ENCODE measurements at regions not wholly inside any gene's neighbourhood (a gene's known extent, or its start where the extent isn't known, plus 50 kb on each side); places are given as distances from the start of the nearest gene placed in this dataset.

- TF ChIP-seq CSRNP3 (CRISPR knock-in tag; IDR thresholded peaks at IDR 0.05): no peak
- no peak for TF ChIP-seq CREB5 (CRISPR knock-in tag; IDR thresholded peaks at IDR 0.05; ENCODE audit: low read depth)
- TF ChIP-seq OSR1 (CRISPR knock-in tag; IDR thresholded peaks at IDR 0.05): no peak
- no peak for TF ChIP-seq RARB (CRISPR knock-in tag; IDR thresholded peaks at IDR 0.05)
- TF ChIP-seq GLIS3 (CRISPR knock-in tag; IDR thresholded peaks at IDR 0.05): no peak
- TF ChIP-seq SNAI2 (CRISPR knock-in tag; IDR thresholded peaks at IDR 0.05): no peak
- no peak for TF ChIP-seq ZFP3 (CRISPR knock-in tag; IDR thresholded peaks at IDR 0.05)
- TF ChIP-seq TSHZ2 (CRISPR knock-in tag; IDR thresholded peaks at IDR 0.05): no peak
- TF ChIP-seq CSDC2 (CRISPR knock-in tag; IDR thresholded peaks at IDR 0.05): no peak
- TF ChIP-seq PPARA (CRISPR knock-in tag; IDR thresholded peaks at IDR 0.05; ENCODE audit: borderline replicate concordance): no peak
- no peak for TF ChIP-seq ZNF8 (CRISPR knock-in tag; IDR thresholded peaks at IDR 0.05)
- TF ChIP-seq ZNF565 (CRISPR knock-in tag; conservative IDR thresholded peaks at IDR 0.05; ENCODE audit: low read depth): no peak
- TF ChIP-seq ZNF70 (CRISPR knock-in tag; IDR thresholded peaks at IDR 0.05): no peak
- TF ChIP-seq ZFP30 (CRISPR knock-in tag; IDR thresholded peaks at IDR 0.05): no peak
- no peak for TF ChIP-seq TOX (CRISPR knock-in tag; IDR thresholded peaks at IDR 0.05; ENCODE audit: borderline replicate concordance)
- ATAC-seq: no peak
Measured at GRCh38 chr18:43465483-43465882, 188.2 kb upstream of the SYT4 start.

- ATAC-seq: no peak
- TF ChIP-seq BACH2 (CRISPR knock-in tag; IDR thresholded peaks at IDR 0.05; ENCODE audit: borderline replicate concordance): no peak
- TF ChIP-seq TSHZ2 (CRISPR knock-in tag; IDR thresholded peaks at IDR 0.05): no peak
- TF ChIP-seq RARB (CRISPR knock-in tag; IDR thresholded peaks at IDR 0.05): no peak
- TF ChIP-seq CSDC2 (CRISPR knock-in tag; IDR thresholded peaks at IDR 0.05): no peak
- no peak for TF ChIP-seq PPARA (CRISPR knock-in tag; IDR thresholded peaks at IDR 0.05; ENCODE audit: borderline replicate concordance)
- no peak for TF ChIP-seq ZNF8 (CRISPR knock-in tag; IDR thresholded peaks at IDR 0.05)
- TF ChIP-seq PATZ1 (CRISPR knock-in tag; IDR thresholded peaks at IDR 0.05; ENCODE audit: borderline replicate concordance): no peak
- TF ChIP-seq CSRNP3 (CRISPR knock-in tag; IDR thresholded peaks at IDR 0.05): no peak
- TF ChIP-seq ESRRG (CRISPR knock-in tag; IDR thresholded peaks at IDR 0.05): no peak
- no peak for TF ChIP-seq ISL1 (CRISPR knock-in tag; IDR thresholded peaks at IDR 0.05)
Measured at GRCh38 chr18:43471873-43472272, 194.6 kb upstream of the SYT4 start.

Data from SK-N-SH treated with all-trans-retinoic acid at 6 μM for 48 hours (cell line).